MV-4-11 (cell line): ENCODE measurements at regions not wholly inside any gene's neighbourhood (a gene's known extent, or its start where the extent isn't known, plus 50 kb on each side); places are given as distances from the start of the nearest gene placed in this dataset.
"Not testable (repeated sequence)": the region's sequence is repeated elsewhere in the genome, so short reads cannot be mapped to it uniquely, and the experiment has no call there.

Experiments
- DNase-seq: peaks from one replicate; lab custom pipeline; 2025; lab: John Stamatoyannopoulos, UW

GRCh38 chr3:21989341-21990042 lies 238.5 kb upstream of the ZNF385D start:
- no peak for DNase-seq

GRCh38 chr3:21991061-21991460 lies 240.1 kb upstream of the ZNF385D start:
- no peak for DNase-seq

- DNase-seq = no peak
Observed at GRCh38 chr3:21995079-21995607, 244.1 kb upstream of the ZNF385D start.

- DNase-seq = peak; percentile 69
Observed at GRCh38 chr3:22007368-22007767, 256.4 kb upstream of the ZNF385D start.

- DNase-seq = no peak
Observed at GRCh38 chr3:22010997-22011396, 260.0 kb upstream of the ZNF385D start.

- no peak for DNase-seq
Observed at GRCh38 chr3:22012471-22012870, 261.5 kb upstream of the ZNF385D start.

GRCh38 chr3:22013641-22014040 lies 262.6 kb upstream of the ZNF385D start:
- no peak for DNase-seq

GRCh38 chr3:22016197-22016596 lies 265.2 kb upstream of the ZNF385D start:
- no peak for DNase-seq

- not testable (repeated sequence) for DNase-seq
Observed at GRCh38 chr3:22024638-22025037, 273.6 kb upstream of the ZNF385D start.

- no peak for DNase-seq
Observed at GRCh38 chr3:22029480-22029879, 278.5 kb upstream of the ZNF385D start.

- no peak for DNase-seq
Observed at GRCh38 chr3:22039161-22039560, 288.2 kb upstream of the ZNF385D start.

- no peak for DNase-seq
Observed at GRCh38 chr3:22040150-22040549, 289.1 kb upstream of the ZNF385D start.

- no peak for DNase-seq
Observed at GRCh38 chr3:22045882-22046281, 294.9 kb upstream of the ZNF385D start.

GRCh38 chr3:22063500-22063899 lies 312.5 kb upstream of the ZNF385D start:
- no peak for DNase-seq

GRCh38 chr3:22068619-22069018 lies 317.6 kb upstream of the ZNF385D start:
- DNase-seq = no peak

- DNase-seq = no peak
Observed at GRCh38 chr3:22088204-22088603, 337.2 kb upstream of the ZNF385D start.

- DNase-seq = peak; percentile 6
Observed at GRCh38 chr3:22089284-22089683, 338.3 kb upstream of the ZNF385D start.

GRCh38 chr3:22091329-22091728 lies 340.3 kb upstream of the ZNF385D start:
- DNase-seq = no peak

GRCh38 chr3:22098021-22098420 lies 347.0 kb upstream of the ZNF385D start:
- peak; percentile 55 for DNase-seq

- DNase-seq = peak; percentile 86
Observed at GRCh38 chr3:22101351-22101750, 350.3 kb upstream of the ZNF385D start.

- DNase-seq = peak; percentile 53
Observed at GRCh38 chr3:22101811-22102210, 350.8 kb upstream of the ZNF385D start.

GRCh38 chr3:22103423-22103822 lies 352.4 kb upstream of the ZNF385D start:
- DNase-seq = no peak

GRCh38 chr3:22106213-22106896 lies 355.3 kb upstream of the ZNF385D start:
- no peak for DNase-seq
